SHP77 treated with DMSO at 0.1 percent for 48 hours (cell line): ENCODE measurements at regions not wholly inside any gene's neighbourhood (a gene's known extent, or its start where the extent isn't known, plus 50 kb on each side); places are given as distances from the start of the nearest gene placed in this dataset.

Experiments
- DNase-seq: peaks from one replicate; lab custom pipeline; 2025; lab: John Stamatoyannopoulos, UW

DNA sequence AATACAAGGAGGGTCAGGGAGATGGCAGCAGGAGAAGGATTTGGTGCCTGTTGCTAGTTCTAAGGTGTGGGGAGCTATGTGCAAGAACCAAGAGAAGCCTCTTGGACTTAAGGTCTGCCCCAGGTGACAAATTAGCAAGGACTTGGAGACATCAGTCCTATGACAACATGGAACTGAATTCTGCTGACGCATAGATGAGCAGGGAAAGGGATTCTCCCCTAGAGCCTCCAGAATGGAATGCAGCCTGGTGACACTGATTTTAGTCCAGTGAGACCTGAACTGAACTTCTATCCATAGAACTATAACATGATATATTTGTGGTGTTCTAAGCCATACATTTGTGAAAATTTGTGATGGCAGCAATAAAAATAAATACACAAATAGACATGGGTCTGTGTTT, 215.6 kb downstream of the ESM1 start:
- DNase-seq = no peak

DNA sequence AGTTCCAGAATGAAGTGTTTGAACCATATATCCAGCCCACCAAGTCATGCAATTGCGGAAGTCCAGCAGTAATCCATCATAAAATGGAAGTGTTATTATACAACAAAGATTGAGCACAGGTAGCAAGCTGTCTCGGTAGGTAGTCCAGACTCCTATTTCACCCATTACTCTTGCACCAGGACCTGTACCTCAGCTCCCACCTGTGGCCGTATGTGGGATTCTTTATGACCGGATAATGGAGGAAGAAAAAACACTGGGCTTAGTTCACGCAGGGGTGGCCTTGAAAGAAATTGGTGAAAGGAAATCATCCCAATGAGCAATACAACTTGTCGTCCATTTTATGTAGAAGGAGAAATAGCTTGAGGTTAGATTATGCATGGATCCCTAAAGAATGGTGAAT, 216.3 kb downstream of the ESM1 start:
- no peak for DNase-seq

DNA sequence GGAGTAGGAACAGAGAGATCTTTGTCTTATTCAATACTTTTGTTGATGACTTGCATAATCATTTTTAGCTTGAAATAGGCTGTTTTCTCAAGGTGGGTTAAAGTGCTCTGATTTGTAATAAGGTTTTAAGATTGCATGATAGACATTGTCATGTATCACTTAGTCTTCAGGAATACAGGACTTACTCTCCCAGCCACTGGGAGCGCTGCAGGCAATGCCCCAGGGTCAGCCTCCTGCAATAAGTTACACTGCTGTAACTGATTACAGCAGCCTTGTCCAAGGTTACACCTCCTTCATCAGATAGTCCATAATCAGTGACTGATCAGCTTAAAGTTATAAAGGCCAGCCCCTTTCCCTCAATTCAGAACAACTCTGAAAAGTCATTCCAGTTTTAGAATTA, 218.6 kb downstream of the ESM1 start:
- no peak for DNase-seq

DNA sequence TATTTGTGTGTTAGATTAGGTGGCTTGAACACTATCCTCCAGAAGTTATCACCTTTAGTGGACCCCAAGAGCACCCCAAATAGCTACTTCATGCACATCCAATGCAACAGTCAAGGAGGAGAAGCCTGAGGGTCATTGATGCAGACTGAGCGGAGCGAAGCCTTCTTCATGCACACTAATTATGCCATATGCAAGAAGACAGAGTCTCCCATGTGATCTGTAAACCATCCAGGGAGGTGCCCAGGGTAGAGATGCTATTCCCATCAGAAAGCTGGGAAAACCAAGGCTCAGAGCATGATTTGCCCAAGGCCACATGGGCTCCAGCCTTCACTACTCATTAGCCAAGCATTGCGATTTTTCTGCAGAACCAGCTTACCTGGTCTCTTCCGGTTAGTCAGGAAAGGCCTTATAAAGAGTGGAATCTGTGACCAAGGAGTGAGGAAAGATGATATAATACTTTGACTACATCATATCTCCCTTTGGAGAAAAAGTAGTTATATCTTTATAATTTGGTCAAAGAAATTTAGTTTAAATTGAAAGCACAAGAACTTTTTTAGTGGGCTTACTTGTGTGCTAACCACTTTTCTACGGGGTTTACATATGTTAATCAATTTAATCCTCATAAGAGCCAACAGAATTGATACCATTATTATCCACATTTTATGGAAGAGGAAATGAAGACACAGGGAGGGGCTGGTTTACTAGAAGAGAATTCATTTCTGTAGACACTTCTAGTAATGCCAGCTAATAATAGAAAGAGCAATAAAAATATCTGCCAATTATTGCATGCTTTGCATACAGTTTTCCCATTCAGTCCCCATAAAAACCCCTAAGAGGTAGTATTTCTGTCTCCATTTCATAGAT, 220.0 kb downstream of the ESM1 start:
- DNase-seq = no peak

DNA sequence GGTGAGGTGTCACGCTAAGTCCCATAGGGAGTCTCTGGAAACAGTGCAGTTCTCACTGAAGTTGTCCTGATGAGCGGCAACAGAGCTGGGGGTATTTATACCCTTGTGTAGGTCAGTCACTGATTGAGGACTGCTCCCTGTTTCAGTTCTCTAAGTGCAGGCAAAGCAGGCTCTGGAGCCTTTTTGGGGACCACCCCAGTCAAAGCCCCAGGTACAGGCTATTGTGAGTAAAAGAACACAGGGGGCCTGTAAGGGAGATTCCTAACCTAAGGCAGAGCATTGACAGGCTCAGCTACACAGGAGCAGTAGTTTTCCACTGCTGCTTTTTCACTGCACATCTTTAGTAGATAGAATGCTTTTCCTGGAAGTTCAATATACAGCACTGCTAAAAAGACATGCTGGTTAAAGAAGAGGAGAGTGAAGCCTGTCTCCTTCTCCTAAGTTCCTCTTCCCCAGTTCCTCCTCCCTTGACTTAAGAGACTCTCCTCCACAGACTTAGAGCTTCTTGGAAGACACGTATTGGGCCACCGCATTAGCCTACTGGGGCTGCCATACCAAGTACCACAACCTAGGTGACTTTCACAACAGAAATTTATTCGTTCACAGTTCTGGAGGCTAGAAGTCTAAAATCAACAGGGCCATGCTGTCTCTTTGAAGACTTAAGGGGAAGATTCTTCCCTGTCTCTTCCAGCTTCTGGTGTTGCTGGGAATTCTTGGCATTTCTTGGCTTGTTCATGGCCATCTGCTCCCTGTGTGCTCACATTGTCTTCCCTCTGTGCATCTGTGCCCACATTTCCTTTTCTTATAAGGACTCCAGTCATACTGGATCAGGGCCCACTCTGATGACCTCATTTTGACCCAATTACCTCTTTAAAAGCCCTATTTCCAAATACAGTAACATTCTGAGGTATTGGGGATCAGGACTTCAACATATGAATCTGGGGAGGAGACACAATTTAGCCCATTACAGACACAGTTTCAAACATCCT, 221.0 kb downstream of the ESM1 start:
- no peak for DNase-seq

DNA sequence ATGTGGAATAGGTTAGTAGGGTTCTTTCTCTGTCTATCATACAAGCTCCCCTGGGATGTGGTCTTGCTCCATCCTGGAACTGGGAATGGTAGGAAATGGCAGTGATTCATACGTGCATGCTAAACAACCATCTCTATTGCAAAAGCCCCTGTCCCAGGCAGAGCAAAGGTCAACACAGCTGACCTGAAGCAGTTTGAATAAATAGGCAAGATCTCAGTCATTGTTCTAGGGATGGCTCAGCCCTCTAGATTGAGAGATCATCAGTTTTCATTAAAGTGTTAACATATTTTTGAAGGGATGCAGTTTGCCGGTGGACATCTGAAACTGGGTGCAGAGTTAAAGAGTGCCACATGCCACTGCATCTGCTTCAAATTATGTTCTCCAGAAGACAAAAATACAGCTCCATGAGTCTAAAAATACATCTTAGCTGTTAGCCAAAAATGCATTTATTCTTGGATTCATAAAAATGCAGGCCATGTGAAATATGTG, 224.1 kb downstream of the ESM1 start:
- DNase-seq = no peak

DNA sequence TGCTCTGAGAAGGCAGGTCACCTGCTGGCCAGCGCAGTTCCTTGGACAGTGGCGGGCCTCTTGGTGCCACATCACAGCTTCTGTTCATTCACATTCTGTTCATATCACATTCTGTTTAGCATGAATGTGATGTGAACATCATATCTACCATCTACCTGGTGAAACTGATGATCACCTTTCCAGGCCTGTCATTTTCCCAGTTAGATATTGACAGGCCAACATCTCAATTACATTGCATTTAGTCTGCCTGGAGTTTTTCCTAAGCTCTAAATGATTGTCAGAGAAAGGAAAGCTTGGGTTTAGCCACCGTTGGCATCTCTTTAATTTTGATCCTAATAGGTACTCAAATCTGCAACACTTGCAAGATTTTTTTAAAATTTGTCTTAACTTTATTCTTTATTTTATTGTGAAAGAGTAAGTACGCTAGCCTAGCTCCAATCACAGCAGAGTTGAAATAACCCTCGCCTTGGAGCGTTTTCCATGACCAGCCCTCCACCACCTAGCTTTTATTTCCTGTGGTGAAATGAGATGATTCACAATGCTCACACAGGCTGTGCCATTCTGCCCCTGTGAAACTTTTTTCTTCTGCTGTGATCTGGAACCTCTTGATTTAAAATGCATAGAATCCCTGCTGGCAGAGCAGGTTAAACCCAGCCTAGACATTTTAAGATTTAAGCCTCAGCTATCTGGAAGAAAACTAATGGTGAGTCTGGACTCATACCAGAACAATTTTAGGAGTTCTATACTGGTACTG, 225.0 kb downstream of the ESM1 start:
- no peak for DNase-seq

DNA sequence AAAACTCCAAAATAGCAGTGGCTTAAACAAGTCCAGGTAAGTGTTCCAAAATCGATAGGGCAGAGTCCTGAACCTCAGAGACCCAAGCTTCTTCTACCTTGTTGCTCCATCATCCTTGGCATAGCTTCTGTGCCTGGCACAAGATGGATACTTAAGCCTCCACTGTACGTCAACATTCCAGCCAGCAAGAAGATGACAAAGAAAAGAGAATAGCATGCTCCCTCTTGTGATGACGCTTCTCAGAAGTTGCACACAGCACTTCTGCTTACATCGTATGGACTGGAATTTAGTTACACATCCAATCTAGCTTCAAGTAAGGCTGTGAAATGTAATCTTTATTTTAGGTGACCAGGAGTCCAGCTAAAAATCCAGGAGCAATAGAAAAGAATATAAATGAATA, 227.4 kb downstream of the ESM1 start:
- DNase-seq = no peak

DNA sequence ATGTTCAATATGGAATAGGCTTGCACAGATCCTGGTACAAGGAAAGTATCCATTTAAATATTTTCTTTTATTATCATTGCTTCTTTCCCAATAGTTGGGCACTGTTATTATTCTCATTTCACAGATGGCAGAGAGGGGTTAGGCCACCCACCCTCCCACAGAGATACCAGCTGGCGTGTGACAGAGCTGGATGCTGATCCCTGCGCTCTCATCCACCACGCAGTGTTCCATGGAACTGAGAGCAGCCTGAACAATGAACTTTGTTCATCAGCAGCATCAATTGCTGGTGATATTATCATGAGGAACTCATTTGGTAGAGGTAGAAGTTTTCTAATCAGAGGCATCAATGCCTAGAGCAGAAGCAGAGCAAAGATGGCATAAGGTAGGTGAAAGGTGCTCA, 227.9 kb downstream of the ESM1 start:
- DNase-seq = no peak

DNA sequence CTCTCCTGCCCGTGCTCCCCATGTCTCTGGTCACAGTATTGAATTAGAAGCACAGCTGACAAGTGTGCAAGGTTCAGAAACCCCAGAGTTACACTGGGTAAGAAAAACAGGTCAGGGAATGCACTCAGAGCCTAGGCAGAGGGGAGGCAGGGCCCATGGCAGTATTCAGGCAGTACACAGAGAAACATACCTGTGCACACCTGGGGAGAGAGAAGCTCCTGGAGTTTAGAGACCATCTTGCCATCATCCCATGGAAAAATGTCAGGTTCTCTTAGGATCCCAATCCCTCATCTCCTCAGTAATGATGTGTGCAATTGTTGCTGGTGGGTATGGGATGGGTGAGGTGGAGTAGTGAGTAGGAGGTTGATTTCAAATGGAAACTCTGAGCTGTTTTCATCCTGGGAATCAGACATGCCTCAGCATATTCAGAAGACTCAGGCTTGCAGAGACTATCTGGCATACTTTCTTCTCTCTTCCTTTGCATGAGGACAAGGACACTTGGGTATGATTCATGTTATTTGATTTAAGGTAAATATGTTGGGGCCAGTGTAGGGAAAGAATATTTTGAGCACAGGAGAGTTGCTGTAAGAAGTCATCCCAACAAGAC, 228.5 kb downstream of the ESM1 start:
- DNase-seq = no peak

DNA sequence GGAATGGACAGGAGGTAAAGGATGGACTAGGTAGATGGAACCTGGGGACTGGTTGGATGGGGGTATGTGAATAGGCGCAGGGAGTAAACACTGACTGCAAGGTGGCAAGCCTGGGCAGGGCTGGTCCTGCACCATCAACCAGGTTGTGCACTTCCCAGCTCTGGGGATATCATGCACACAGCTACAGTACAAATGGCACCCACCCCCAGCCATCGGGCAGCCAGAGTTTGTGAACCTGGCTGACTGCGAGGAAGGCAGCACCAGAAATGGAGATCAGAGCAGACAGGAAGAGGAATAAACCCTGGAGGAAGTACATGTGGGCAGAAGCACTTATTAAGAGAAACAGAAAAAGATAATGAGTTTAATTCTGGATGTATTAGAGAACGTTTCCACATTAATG, 229.1 kb downstream of the ESM1 start:
- no peak for DNase-seq

DNA sequence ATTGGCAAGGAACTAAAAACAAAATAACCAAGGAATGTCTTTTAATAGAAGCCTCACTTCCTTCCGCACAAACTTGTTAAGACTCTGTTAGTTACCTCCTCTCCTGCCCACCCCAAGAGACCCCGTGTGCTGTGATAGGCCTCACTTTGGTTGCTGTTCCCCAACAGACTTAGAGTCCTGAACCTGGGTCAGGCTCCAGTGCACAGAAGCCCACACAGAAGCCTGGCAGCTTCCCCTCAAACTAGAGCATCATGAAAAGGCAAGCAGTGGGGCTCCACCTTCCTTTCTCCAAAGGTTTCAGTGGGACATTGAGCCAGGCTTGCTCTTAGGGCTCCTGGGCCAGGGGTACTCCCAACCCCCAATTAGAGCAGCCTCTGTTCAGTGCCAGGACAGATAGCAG, 230.5 kb downstream of the ESM1 start:
- no peak for DNase-seq

DNA sequence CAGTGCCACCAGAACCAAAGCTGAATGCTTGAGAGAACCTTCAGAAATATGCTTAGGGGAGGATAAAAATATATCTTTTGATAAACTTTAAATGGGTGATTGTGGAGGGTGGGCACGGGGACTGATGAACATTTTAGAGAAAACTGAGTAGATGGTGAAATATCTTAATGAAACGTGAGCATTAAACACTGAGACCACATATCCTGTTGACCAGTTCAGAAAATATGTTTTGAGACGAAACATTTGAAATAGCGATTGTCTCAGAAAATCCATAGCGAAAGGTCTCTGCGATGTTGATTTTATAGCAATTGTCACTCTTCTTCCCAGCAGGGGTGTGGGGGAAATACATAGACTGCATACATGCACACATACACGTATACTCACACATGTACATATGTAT, 231.0 kb downstream of the ESM1 start:
- DNase-seq = no peak

DNA sequence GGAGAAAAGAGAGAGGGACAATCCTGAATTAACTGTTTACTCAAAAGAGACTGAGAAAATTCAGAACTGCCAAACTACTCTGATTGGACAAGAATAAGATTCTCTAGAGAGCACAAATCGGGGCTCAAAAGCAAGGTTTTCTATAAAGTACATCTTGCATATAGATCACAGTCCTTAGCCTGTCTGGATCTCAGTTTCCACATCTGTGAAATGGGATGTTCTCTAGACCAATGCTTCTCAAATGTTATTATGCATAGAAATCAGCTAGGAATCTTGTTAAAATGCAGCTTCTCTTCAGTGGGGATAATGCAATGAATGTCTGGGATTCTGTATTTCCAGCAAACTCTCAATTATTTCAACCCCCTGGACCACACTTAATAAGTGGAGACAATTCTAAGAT, 231.6 kb downstream of the ESM1 start:
- no peak for DNase-seq

DNA sequence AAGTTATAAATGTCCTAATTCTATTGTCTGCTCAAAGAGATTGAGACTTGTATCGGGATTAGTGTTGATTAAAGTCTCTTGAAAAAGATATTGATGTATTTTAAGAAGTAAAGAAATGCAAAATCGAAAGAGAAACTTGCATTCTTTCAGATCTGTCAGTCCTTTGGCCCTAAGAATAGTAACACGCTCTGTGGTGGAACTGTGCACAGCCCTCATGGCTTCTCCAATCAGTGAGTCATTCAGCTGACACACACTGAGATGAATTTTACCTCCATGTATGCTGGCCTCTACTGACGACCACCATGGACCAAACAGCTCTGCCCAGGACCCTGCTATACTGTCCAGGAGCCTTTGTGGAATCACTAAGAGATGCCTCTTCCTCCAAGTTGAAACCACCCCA, 232.4 kb downstream of the ESM1 start:
- DNase-seq = no peak

DNA sequence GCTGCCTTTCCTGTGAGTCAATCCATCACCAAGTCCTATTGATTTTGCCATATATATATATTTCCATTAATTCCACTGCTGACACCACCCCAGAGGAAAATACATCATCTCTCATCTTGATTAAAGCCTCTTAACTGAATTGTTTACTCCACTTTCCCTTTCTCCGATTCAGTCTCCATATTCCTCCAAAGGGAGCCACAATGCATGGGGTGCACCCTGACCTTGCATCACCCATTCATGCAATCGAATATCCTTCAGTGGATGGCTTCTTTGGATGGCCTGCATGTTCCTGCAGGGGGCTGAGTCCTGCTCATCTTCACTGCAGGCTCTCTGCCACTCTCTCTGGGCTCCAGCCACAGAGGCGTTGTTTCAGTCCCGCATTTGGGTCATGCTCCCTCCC, 231.0 kb downstream of the SNX18 start:
- DNase-seq = no peak

DNA sequence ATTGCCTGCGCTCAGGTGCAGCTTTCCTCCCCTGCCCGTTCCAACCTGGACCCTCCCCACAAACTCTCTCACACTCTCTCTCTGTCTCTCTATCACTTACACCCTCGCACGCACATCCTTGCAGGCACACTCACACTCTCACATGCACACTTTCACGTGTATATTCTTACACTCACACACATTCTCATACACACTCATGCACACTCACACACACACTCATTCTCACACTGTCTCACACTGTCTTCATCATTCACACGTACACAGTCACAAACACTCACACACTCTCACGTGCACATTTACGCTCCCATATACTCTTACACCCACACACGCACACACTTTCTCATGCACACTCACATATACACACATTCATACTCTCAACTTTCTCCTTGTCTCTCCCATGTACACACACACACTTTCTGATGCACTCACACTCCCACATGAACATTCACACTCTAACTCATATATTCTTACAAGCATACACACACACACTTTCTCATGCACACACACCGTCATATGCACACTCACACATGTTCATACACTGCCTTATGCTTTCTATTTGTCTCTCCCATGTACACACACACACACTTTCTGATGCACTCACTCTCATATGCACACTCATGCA, 229.3 kb downstream of the SNX18 start:
- no peak for DNase-seq

DNA sequence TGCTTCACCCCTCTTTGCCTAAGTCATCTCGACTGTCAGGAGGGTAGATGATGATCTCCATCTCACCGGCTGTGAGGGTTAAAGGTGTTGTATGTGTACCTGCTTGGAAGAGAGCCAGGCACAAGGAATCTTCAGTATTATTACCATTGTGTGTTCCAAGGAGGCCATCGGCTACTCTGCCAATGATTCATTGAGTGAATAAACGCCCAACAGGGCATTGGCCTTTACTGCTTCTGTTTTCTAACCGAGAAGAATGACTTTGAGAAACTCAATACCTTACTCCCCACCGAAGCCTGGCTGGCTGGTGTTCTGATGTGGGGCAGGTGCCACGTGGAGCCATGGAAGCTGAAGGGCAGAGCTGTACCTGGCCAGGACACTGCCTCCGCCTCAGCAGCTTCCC, 228.8 kb downstream of the SNX18 start:
- DNase-seq = no peak

DNA sequence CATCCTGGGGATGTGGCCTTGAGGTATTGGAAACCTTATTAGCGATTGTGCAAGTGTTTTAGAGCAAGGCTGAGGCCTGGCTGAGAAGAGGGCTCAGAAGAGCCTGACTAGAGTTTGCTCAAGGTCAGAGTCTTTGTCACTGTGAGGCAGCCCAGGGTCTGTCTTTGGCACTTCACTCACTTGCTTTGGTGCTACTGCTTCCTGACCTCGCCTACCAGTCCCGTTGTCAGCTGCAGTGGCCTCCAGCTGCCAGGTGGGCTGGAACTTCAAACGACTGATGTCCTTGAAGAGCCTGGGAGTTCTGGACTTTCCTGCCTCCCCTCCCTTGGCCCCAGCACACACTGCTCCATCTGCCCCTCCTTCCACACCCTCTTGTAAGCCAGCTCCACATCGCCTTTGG, 228.0 kb downstream of the SNX18 start:
- DNase-seq = no peak

DNA sequence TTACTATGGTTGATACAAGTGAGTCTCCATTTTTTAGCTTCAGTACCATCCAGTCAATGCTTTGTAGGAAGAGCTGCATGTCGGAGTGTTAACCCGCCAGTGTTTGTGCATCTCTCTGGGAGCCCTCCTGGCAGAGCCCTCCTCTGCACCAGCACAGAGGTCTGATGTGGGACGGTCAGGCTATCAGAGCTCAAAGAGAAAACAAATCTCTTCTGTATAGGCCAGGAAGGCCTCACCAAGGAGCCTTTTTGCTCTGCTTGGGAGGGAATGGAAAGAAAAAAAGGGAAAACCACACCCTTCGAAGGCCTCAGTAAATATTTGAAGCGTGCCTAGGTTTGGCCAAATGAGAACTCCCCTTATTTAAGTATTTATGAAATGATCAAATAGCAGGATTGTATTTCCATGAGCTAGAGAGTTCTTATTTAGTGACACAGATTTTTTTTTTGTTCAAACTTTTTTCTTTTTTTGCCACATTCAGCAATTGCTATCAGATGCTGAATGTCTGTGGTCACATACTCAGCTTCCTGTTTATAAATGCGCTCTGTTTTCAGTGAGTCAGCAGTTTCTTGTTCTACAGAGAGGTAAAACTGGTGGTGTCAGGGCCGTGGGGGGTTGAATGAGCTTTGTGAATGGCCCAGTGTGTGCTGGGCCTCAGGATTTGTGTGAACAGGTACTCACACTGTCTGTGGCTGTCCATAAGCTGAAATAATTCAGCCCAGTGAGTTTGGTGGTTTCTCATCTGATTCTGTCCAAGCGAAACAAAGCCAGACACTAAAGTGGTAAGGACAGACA, 226.6 kb downstream of the SNX18 start:
- no peak for DNase-seq

DNA sequence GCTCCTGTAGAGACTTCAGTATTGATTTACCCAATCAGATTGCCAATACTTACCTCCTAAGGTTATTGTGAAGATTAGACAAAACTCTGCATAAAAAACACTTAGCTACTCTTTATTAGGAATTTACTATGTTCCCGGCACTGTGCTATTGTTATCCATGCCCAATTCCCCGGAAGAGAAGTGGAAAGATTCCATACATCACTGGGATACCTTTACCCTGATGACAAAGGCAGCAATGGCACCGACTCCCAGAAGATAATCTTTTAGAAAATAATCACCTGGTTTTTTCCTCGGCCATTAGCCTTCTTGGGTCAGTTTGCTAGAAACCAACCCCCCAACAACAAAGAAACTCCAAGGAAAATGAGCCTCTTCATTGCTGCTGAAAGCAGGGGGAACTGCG, 226.0 kb downstream of the SNX18 start:
- no peak for DNase-seq
